ENCODE measurements at regions not wholly inside any gene's neighbourhood (a gene's known extent, or its start where the extent isn't known, plus 50 kb on each side); places are given as distances from the start of the nearest gene placed in this dataset.

DNA sequence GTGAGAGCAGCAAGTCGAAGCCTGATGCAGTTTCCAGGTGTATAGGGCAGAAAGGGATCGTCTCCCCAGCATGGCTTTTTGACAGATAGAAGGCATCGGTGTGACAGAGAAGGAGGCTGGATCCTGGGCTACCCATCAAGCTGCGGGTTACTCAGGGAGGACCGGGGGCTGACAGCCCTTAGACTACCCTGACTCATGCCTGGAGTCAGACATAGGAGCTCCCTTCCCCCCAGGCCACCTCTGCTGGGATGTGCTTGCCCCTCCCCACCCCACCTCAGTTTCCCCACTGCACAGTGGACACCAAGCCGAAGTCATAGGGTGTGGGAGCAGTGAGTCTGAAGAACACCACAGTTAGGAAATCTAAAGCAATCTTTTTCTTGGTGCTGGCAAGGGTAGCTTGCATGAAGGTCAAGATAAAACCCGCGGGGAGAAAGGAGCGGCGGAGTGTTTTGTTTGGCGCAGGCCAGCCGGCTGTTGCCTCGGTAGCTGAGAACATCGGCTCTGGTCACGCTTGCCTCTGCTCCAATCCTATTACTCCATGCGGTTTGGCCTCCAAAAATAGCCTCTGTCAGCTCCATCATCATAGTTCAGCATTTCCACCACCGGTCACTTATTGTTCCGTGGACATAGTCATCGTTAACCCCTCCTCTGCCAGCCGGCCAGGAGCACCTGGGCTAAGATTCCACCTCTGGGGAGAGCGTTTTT lies 169.2 kb upstream of the GLI2 start:
- TF ChIP-seq CTCF (conservative IDR thresholded peaks at IDR 0.05 in 1 of 2, IDR thresholded peaks at IDR 0.05 in 1 of 2; ENCODE audit: low read depth in 1 of 2, low read length in 2 of 2), result no peak
- no peak for TF ChIP-seq EZH2 (IDR thresholded peaks at IDR 0.05; ENCODE audit: low read length, missing control alignments)
